Effector CD8-positive, alpha-beta T cell (primary cell): ENCODE measurements at regions not wholly inside any gene's neighbourhood (a gene's known extent, or its start where the extent isn't known, plus 50 kb on each side); places are given as distances from the start of the nearest gene placed in this dataset.
A peak's percentile ranks its signal among the peaks of the same experiment; 100 is the strongest.
"Not testable (repeated sequence)": the region's sequence is repeated elsewhere in the genome, so short reads cannot be mapped to it uniquely, and the experiment has no call there.

Source experiments
- DNase-seq: peaks from one replicate; lab custom pipeline; 2025; lab: John Stamatoyannopoulos, UW

DNA sequence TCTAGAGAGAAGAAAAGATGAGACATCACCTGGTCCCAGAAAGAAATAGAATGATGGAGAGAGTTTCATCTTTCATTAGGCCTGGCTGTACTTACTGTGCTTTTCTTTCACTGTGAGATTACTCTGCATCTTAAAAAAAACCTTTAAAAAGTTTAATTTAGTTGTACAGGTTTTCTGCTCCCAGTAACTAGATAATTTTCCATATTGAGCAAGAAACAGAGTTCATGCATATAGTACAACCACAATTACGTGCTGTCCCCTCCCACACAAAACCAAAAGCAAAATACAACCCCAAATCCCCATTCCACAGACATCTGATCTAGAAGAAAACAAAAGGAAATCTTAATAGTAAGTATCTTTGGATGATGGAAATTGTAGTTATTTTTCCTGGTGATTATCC lies 371.2 kb downstream of the SH2D1A start:
- no peak for DNase-seq

- DNase-seq = no peak
Observed at GRCh38 chrX:124719060-124719459, 372.7 kb downstream of the SH2D1A start.

DNA sequence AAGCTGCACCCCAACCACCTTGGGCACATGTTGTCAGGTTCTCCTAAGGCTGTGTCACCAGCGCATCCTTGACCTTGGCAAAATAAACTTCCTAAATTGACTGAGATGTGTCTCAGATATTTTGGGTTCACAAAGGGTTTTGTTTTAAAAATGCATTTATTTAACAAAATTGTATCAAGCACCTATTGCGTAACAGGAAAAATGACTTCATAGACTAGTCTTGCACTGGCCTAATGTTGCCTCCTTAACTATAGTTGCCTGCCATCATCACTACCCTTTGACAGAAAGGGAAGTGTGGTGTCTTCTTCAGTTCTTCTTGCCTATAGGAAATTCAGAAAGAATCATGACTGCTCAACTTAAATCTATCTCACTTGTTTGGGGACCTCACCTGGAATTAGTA lies 374.2 kb downstream of the SH2D1A start:
- no peak for DNase-seq

GRCh38 chrX:124725502-124725901 lies 379.1 kb downstream of the SH2D1A start:
- DNase-seq = no peak

GRCh38 chrX:124726292-124726691 lies 379.9 kb downstream of the SH2D1A start:
- no peak for DNase-seq

DNA sequence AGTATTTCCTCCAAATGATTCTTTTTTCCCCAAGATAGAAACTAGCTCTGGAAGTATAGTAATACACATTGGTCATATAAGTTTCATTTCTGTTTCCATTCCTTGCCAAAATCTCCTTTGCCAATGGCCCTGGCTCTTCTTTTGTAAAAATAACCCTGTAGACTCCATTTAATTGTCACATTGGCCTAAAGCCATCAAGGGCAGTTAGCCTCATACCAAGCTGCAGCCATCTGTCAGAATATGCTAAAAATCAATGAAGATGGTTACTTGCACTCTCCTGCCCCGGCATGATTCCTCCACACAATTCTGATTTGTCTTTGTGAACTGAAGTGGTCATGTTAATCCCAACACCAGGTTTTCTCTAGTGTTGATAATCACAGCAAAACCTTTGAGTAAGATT lies 380.5 kb downstream of the SH2D1A start:
- no peak for DNase-seq

DNA sequence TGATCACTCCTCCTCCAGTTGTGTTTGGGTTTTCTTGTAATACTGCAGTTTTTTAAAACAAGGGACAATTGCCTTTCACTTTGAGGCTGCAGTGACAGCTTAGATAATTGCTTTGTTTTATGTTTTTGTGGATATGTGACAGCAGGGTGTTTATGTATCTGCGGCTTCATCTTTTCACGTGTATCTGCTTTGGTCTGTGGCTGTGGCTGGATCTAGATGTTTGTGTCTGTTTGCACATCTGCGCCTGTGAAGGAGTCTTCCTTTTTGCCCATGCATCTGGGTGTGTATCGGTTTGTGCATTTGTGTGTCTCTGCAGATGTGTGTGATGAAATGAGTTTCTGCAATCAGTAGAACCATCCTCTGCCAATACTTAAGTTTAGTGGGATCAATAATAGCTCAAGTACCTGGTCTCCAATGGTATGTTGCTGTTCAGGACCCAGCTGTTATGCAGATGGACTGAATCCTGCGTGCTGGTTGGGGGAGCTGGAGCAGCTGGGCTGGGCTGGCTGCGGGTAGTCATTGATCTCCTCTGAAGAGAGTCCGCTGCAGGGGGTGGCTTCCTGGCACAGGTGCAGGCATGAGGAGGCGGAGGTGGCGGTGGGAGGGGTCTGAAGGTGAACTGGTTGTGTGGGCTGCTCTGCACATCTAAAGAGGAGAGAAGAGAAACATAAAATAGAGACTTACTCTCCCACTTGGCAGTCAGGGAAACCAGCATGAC lies 390.3 kb downstream of the SH2D1A start:
- peak; percentile 28 for DNase-seq

GRCh38 chrX:124737771-124738170 lies 391.4 kb downstream of the SH2D1A start:
- DNase-seq = no peak

DNA sequence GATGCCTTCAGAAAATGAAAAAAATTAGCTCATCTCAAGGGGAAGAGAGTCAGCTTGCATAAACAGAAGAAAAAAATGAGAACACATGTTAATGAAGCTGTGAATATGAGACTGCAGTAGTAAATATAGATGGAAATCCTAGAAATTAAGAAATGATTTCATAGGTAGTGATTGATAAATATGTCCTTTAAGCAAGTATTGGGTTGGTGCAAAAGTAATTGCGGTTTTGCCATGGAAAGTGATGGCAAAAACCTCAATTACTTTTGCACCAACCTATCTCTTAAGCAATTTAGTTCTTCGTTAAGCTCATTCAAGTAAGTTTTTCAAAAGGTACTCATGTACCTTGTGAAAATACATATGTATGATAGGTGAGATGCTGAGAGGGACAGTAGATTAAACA lies 400.9 kb downstream of the SH2D1A start:
- no peak for DNase-seq

DNA sequence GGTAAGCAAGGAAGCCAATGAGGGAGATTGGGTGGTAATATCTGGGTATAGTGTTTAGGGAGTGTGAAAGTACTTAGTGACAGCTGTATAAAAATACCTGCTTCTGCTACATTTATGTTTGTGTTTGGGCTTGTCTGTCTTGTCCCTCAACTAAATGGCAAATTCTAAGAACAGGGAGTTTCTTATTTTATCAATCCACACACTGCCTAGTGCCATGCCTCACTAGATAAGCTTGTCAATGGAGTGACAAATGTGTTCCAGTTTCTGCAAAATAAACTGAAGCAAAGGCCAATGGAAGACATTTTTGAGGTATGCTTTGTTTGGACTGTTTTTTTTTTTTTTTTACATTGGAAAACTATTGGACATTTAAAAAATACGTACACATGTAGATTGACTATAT lies 418.0 kb downstream of the SH2D1A start:
- DNase-seq = no peak

GRCh38 chrX:124769166-124769565 lies 422.8 kb downstream of the SH2D1A start:
- no peak for DNase-seq

- no peak for DNase-seq
Observed at GRCh38 chrX:124771292-124771691, 424.9 kb downstream of the SH2D1A start.

DNA sequence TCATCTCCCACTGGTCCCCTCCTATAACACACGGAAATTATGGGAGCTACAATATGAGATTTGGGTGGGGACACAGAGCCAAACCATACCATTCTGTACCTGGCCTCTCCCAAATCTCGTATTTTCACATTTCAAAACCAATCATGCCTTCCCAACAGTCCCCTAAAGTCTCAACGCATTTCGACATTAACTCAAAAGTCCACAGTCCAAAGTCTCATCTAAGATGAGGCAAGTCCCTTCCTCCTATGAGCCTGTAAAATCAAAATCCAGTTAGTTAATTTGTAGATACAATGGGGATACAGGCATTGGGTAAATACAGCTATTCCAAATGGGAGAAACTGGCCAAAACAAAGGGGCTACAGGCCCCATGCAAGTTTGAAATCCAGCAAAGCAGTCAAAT lies 441.9 kb downstream of the SH2D1A start:
- not testable (repeated sequence) for DNase-seq

GRCh38 chrX:124789874-124790273 lies 443.5 kb downstream of the SH2D1A start:
- not testable (repeated sequence) for DNase-seq

DNA sequence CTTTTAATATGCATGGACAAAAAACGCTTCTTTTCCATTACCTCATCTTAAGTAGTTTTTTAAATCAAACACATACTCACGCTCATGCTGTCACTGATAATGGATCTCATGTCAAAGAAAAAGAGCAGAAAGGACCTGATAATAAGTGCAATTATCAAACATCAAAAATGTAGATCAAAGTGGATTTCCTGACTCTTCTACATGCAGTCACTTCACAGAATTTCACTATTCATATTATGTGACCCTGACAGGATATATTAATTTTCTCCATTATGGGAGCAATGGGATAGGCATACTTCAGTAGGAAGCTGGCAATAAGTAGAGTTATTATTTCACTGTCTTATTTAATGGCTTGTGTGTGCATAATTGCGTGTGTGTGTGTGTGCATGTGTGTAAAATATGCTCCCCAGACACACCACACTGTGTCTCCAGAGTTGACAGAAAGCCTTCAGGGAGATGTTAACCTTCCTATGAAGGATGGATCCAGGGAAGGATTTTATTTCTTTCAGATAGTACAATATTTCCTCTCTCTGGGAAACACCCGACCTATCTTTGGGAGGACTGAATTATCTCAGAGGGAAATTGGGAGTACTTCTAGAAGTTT lies 445.2 kb downstream of the SH2D1A start:
- no peak for DNase-seq

- DNase-seq = no peak
Observed at GRCh38 chrX:124796989-124797388, 450.6 kb downstream of the SH2D1A start.

- DNase-seq = no peak
Observed at GRCh38 chrX:124804962-124805361, 458.6 kb downstream of the SH2D1A start.

DNA sequence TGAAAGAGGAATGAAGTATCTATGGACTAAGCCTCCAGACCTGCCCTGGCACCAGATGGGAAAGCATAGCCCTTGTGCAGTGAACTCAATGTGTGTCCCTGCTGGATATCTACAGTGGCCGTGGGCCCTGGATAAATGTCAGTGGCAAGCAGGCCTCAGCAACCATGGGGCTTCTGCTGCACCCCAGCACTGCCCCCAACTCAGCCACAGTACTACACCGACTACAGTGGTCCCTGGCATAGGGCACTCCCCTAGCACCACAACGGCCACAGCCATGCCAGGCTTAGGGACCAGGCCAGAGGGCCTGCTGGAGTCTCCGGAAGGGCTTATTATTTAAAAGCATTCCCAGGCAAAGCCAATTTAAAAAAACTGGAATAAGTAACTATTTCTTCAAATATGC lies 459.1 kb downstream of the SH2D1A start:
- DNase-seq = no peak

- no peak for DNase-seq
Observed at GRCh38 chrX:124814106-124814505, 467.7 kb downstream of the SH2D1A start.

GRCh38 chrX:124818033-124818432 lies 471.7 kb downstream of the SH2D1A start:
- DNase-seq = no peak

DNA sequence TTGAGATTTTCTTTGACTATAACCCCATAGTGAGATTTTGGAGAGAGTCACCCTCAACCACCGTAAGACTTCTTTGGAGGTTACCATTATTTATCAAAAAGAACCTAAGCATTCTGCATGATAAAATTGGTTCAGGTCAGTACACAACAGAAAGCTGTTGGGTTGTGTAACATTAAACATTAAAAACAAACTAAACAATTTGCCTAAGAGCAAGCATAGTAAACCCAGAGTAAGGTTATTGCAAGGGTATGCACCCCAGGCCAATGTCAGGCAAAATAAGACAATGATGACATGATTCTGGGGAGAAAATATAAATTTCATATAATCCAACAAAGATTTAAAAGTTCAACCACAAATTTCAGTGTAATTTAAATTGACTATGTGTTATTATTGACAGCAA lies 472.4 kb downstream of the SH2D1A start:
- no peak for DNase-seq

DNA sequence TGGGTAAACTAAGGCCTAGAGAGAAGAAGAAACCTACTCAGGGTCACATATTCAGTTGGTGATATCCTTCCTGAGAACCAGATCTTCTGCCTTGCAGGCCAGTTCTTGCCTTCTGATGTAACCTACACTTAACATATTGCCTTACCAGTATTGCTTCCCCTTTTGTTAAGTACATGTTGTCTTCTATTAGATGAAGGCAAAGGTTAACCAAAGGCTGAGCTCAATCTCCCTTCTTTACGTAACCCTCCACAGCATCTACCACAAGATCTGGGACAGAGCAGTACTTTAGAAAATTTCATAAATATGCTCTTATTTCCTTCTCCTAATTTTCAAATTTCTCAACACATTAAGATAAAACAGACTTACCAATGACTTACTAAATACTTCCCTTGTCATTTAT lies 474.4 kb downstream of the SH2D1A start:
- no peak for DNase-seq

DNA sequence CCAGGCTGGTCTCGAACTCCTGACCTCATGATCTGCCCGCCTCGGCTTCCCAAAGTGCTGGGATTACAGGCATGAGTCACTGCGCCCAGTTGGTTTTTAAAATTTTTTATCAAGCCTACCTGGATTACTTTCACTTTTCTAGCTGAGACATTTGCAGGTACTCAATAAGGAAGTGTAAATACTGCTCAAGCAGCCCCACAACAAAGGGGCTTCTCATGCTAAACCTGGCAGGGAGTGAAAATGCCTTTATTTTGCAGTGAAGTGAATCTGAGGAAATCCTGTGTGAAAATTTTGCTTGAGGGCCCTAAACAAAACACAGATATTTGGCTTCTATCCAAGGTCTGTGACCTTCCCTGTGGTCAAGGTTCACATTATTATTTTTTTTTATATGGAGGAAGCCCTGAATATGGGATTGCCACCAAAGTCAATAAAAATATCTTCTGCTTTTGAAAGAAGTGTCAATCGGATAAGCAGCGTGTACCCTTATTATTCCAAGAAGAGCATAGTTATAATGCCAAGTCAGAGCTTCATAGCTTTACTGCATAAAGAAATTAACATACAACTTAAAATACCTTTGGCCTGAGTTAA lies 481.0 kb downstream of the SH2D1A start:
- DNase-seq = no peak

DNA sequence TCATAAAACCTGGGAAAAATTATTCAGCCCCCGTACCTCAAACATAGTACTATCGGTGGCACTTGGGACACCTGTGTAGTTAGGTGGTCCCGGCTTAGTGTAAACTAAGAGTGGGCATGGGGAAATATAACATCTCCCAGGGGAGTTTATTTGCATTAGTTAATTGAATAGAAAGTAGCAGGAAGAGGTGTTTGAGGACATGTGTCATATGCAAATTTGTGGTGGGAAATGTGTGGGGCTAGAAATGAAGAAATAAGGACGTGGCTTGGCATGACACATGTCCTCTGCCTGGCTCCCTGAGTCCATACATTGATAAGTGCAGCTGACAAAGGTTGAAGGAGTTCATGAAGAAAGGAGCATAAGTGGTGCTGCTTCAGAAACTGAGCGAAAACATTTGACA lies 483.6 kb downstream of the SH2D1A start:
- DNase-seq = no peak
